ENCODE measurements at regions not wholly inside any gene's neighbourhood (a gene's known extent, or its start where the extent isn't known, plus 50 kb on each side); places are given as distances from the start of the nearest gene placed in this dataset.

DNA sequence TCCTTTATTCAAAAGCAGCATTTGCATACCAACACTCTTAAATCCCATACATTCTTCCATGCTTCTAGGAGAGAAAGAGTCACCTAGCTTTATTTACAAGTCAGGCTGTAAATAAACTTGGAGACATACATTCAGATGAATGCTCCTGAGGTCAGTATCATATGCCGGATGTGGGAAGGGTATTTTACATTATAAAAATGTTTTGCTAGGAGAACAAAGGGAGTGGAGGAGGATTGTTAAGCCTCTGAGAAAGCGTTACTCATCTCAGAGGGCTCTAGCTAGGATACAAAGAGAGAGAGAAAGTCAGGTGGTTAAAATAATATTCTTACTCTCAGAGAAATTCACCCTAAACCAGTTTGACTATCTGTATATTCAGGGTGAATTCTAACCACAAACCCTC lies 300.9 kb upstream of the NPSR1 start:
- Histone ChIP-seq H2AK9ac (replicated peaks; ENCODE audit: low read depth, low read length, poor library complexity) (no peak overlapping the region), H2BK5ac (ENCODE audit: low read depth, low read length, poor library complexity, severe bottlenecking) (no peak overlapping the region), H2AFZ (replicated peaks; ENCODE audit: low read length, poor library complexity) (no peak overlapping the region), H3K18ac (ENCODE audit: low read depth, low read length) (no peak overlapping the region), H4K91ac (ENCODE audit: insufficient read depth, low read depth, low read length) (no peak overlapping the region), H3K27ac (ENCODE audit: insufficient read depth, low read length) (no peak overlapping the region), H3K9me1 (ENCODE audit: insufficient read depth, low read length) (no peaks in the 10 kb centered on the region), H3K4me3 (ENCODE audit: insufficient read depth, low read depth, low read length) (no peak overlapping the region), H3K56ac (ENCODE audit: extremely low read depth, insufficient read depth, low read length) (no peak overlapping the region), H4K20me1 (ENCODE audit: insufficient read depth, low read length) (no peaks in the 10 kb centered on the region), H4K5ac (ENCODE audit: low read depth, low read length) (no peak overlapping the region), H3K14ac (replicated peaks; ENCODE audit: low read depth, low read length) (no peak overlapping the region), H2AK5ac (ENCODE audit: low read depth, low read length) (no peak overlapping the region), H2BK120ac (ENCODE audit: low read depth, low read length) (no peak overlapping the region), H3K36me3 (ENCODE audit: control insufficient read depth, insufficient read depth, low read length) (no peaks in the 10 kb centered on the region), H2BK20ac (ENCODE audit: low read depth, low read length) (no peak overlapping the region), H3K4me2 (ENCODE audit: low read depth, low read length) (no peak overlapping the region), H2BK15ac (ENCODE audit: low read depth, low read length) (no peak overlapping the region), H3K4me1 (ENCODE audit: control insufficient read depth, insufficient read depth, low read length) (no peaks in the 10 kb centered on the region), H3K79me1 (ENCODE audit: low read depth in 1 of 2, low read length in 2 of 2) (no peaks in the 10 kb centered on the region), H4K8ac (ENCODE audit: low read depth in 2 of 2, low read length in 2 of 2) (no peak overlapping the region), H3K4ac (ENCODE audit: low read depth, low read length) (no peak overlapping the region), H3K9me3 (ENCODE audit: control insufficient read depth, insufficient read depth, low read length) (no peaks in the 10 kb centered on the region), H3K23ac (ENCODE audit: low read depth, low read length) (no peak overlapping the region), H3K9ac (ENCODE audit: low read depth, low read length) (no peak overlapping the region), H3K27me3 (ENCODE audit: control insufficient read depth, insufficient read depth, low read length) (no peaks in the 10 kb centered on the region)
- POLR2A ChIA-PET (ENCODE audit: unreplicated experiment), result no interaction called here
- no CpG with 5 or more reads among the region's 2 CpGs for WGBS, 2 experiments (ENCODE audit: extremely low coverage in 2 of 2, insufficient read length in 1 of 2)
- no peak for TF ChIP-seq BHLHE40 (IDR thresholded peaks at IDR 0.05; ENCODE audit: low read depth, low read length)
- TF ChIP-seq POLR2A (IDR thresholded peaks at IDR 0.05; ENCODE audit: low read depth, low read length), result no peak
- no peak for TF ChIP-seq RFX5 (IDR thresholded peaks at IDR 0.05; ENCODE audit: low read depth, low read length)
- TF ChIP-seq CEBPB (IDR thresholded peaks at IDR 0.05; ENCODE audit: low read depth, low read length), result no peak
- no peak for TF ChIP-seq RCOR1 (IDR thresholded peaks at IDR 0.05; ENCODE audit: insufficient replicate concordance, low read length)
- no peak for TF ChIP-seq MAFK (IDR thresholded peaks at IDR 0.05; ENCODE audit: low read depth, low read length)
- TF ChIP-seq, protein P1, sequence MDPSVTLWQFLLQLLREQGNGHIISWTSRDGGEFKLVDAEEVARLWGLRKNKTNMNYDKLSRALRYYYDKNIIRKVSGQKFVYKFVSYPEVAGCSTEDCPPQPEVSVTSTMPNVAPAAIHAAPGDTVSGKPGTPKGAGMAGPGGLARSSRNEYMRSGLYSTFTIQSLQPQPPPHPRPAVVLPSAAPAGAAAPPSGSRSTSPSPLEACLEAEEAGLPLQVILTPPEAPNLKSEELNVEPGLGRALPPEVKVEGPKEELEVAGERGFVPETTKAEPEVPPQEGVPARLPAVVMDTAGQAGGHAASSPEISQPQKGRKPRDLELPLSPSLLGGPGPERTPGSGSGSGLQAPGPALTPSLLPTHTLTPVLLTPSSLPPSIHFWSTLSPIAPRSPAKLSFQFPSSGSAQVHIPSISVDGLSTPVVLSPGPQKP (IDR thresholded peaks at IDR 0.05; ENCODE audit: borderline replicate concordance, low read depth, low read length), result no peak
- TF ChIP-seq MXI1 (IDR thresholded peaks at IDR 0.05; ENCODE audit: borderline replicate concordance, low read depth, low read length), result no peak
- TF ChIP-seq, protein P2, sequence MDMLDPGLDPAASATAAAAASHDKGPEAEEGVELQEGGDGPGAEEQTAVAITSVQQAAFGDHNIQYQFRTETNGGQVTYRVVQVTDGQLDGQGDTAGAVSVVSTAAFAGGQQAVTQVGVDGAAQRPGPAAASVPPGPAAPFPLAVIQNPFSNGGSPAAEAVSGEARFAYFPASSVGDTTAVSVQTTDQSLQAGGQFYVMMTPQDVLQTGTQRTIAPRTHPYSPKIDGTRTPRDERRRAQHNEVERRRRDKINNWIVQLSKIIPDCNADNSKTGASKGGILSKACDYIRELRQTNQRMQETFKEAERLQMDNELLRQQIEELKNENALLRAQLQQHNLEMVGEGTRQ (IDR thresholded peaks at IDR 0.05; ENCODE audit: low read depth, low read length), result no peak
- TF ChIP-seq, protein P3, sequence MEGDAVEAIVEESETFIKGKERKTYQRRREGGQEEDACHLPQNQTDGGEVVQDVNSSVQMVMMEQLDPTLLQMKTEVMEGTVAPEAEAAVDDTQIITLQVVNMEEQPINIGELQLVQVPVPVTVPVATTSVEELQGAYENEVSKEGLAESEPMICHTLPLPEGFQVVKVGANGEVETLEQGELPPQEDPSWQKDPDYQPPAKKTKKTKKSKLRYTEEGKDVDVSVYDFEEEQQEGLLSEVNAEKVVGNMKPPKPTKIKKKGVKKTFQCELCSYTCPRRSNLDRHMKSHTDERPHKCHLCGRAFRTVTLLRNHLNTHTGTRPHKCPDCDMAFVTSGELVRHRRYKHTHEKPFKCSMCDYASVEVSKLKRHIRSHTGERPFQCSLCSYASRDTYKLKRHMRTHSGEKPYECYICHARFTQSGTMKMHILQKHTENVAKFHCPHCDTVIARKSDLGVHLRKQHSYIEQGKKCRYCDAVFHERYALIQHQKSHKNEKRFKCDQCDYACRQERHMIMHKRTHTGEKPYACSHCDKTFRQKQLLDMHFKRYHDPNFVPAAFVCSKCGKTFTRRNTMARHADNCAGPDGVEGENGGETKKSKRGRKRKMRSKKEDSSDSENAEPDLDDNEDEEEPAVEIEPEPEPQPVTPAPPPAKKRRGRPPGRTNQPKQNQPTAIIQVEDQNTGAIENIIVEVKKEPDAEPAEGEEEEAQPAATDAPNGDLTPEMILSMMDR (conservative IDR thresholded peaks at IDR 0.05; ENCODE audit: low read depth, low read length), result no peak
- TF ChIP-seq RAD21 (IDR thresholded peaks at IDR 0.05; ENCODE audit: low read length), result no peak
- TF ChIP-seq MAZ (IDR thresholded peaks at IDR 0.05; ENCODE audit: borderline replicate concordance, low read depth, low read length), result no peak
- TF ChIP-seq NFE2L2 (IDR thresholded peaks at IDR 0.05; ENCODE audit: low read depth, low read length), result no peak
- no peak for TF ChIP-seq CHD1 (IDR thresholded peaks at IDR 0.05; ENCODE audit: low read depth, low read length)
- no peak for TF ChIP-seq FOS (IDR thresholded peaks at IDR 0.05; ENCODE audit: low read depth, low read length)
- TF ChIP-seq SMC3 (IDR thresholded peaks at IDR 0.05; ENCODE audit: low read depth, low read length), result no peak
- BruUV-seq (replicated peaks), result no TSS peak
- CTCF ChIA-PET, result no interaction called here
- in situ Hi-C loops (cut with MboI; ENCODE audit: low sequenced_read_pairs), result no loop called here
- DNase-seq (no peak), ATAC-seq (ENCODE audit: low read depth) (no peak)
- intact Hi-C loops (cut with micrococcal nuclease), result no loop called here
- dilution Hi-C loops (cut with HindIII; ENCODE audit: low sequenced_read_pairs, unreplicated experiment), result no loop called here

Data from IMR-90 (cell line).